HCT116 (cell line): ENCODE measurements at regions not wholly inside any gene's neighbourhood (a gene's known extent, or its start where the extent isn't known, plus 50 kb on each side); places are given as distances from the start of the nearest gene placed in this dataset.

ENCODE experiments used
- CTCF ChIP-seq, 3 experiments: fragments of 200-600 bp in 1 of 3; sonication (generic) in 1 of 3; IDR thresholded peaks in 2 of 3; conservative IDR thresholded peaks in 1 of 3; 2 replicates each; pipeline ENCODE4 v1.5.1; 2012 to 2017; ENCODE audit warnings: low read depth in 2 of 3, low read length in 2 of 3, antibody characterized with exemption in 1 of 3, borderline replicate concordance in 1 of 3, control low read depth in 1 of 3, mild to moderate bottlenecking in 1 of 3, mixed read lengths in 1 of 3, mixed run types in 1 of 3, moderate library complexity in 1 of 3; ENCODE audit not compliant: insufficient read depth in 1 of 3
- EZH2 ChIP-seq: fragments of 200-600 bp; sonication (generic); IDR thresholded peaks from 2 replicates; pipeline ENCODE4 v1.6.1; 2017; ENCODE audit warnings: antibody characterized with exemption, mixed run types
- EZH2phosphoT487 ChIP-seq: fragments of 200-600 bp; IDR thresholded peaks from 2 replicates; pipeline ENCODE4 v1.6.1; 2018; ENCODE audit warnings: antibody characterized with exemption, borderline replicate concordance
- POLR2A ChIP-seq: IDR thresholded peaks from 2 replicates; pipeline ENCODE4 v1.7.0; 2011; ENCODE audit warnings: borderline replicate concordance; ENCODE audit not compliant: insufficient read depth, insufficient read length; ENCODE audit errors: extremely low read depth
- REST ChIP-seq: IDR thresholded peaks from 2 replicates; pipeline ENCODE4 v1.6.1; 2012; ENCODE audit warnings: low read depth

GRCh38 chr13:30849611-30850010 lies 56.5 kb upstream of the MEDAG start:
- TF ChIP-seq CTCF (IDR thresholded peaks at IDR 0.05 in 2 of 3, conservative IDR thresholded peaks at IDR 0.05 in 1 of 3; ENCODE audit: borderline replicate concordance in 1 of 3, insufficient read depth in 1 of 3, low read depth in 2 of 3, low read length in 2 of 3) (no peak), POLR2A (no peak), EZH2 (no peak), REST (no peak), EZH2phosphoT487 (no peak)
